HL-60 (cell line): ENCODE measurements at regions not wholly inside any gene's neighbourhood (a gene's known extent, or its start where the extent isn't known, plus 50 kb on each side); places are given as distances from the start of the nearest gene placed in this dataset.

Source experiments
- GABPA ChIP-seq: IDR thresholded peaks from 2 replicates; pipeline ENCODE4 v1.6.1; 2012; ENCODE audit warnings: low read depth
- POLR2AphosphoS5 ChIP-seq: IDR thresholded peaks from 2 replicates; pipeline ENCODE4 v1.6.1; 2012; ENCODE audit warnings: low read depth
- TF ChIP-seq, protein P1 (sequence below): IDR thresholded peaks from one replicate; pipeline ENCODE4 v1.5.1; 2011; ENCODE audit warnings: low read length, control low read depth, inconsistent platforms; ENCODE audit not compliant: insufficient read depth
- TF ChIP-seq, protein P2 (sequence below): IDR thresholded peaks from 2 replicates; pipeline ENCODE4 v1.6.1; 2012; ENCODE audit warnings: low read depth; ENCODE audit not compliant: insufficient replicate concordance

DNA sequence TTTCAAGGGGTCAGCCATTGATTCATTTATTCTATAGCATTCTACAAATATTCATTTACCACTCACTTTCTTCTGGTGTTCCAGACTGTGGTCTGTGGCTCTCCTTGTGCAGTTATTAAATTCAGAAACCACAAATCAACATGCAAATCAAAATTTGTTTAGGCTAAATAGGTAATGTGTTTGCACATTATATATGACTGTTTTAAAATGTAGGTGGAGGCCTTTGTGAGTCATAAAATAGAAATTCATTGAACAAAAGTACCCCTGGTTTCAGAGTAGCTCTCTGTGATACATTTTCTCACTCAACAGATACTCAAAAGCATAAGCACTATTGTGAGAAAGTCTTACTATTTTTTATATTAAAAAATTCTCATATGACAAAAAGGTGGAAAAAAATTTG is 385.5 kb upstream of the TSHZ2 start:
- TF ChIP-seq, protein P1, sequence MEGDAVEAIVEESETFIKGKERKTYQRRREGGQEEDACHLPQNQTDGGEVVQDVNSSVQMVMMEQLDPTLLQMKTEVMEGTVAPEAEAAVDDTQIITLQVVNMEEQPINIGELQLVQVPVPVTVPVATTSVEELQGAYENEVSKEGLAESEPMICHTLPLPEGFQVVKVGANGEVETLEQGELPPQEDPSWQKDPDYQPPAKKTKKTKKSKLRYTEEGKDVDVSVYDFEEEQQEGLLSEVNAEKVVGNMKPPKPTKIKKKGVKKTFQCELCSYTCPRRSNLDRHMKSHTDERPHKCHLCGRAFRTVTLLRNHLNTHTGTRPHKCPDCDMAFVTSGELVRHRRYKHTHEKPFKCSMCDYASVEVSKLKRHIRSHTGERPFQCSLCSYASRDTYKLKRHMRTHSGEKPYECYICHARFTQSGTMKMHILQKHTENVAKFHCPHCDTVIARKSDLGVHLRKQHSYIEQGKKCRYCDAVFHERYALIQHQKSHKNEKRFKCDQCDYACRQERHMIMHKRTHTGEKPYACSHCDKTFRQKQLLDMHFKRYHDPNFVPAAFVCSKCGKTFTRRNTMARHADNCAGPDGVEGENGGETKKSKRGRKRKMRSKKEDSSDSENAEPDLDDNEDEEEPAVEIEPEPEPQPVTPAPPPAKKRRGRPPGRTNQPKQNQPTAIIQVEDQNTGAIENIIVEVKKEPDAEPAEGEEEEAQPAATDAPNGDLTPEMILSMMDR: no peak
- TF ChIP-seq, protein P2, sequence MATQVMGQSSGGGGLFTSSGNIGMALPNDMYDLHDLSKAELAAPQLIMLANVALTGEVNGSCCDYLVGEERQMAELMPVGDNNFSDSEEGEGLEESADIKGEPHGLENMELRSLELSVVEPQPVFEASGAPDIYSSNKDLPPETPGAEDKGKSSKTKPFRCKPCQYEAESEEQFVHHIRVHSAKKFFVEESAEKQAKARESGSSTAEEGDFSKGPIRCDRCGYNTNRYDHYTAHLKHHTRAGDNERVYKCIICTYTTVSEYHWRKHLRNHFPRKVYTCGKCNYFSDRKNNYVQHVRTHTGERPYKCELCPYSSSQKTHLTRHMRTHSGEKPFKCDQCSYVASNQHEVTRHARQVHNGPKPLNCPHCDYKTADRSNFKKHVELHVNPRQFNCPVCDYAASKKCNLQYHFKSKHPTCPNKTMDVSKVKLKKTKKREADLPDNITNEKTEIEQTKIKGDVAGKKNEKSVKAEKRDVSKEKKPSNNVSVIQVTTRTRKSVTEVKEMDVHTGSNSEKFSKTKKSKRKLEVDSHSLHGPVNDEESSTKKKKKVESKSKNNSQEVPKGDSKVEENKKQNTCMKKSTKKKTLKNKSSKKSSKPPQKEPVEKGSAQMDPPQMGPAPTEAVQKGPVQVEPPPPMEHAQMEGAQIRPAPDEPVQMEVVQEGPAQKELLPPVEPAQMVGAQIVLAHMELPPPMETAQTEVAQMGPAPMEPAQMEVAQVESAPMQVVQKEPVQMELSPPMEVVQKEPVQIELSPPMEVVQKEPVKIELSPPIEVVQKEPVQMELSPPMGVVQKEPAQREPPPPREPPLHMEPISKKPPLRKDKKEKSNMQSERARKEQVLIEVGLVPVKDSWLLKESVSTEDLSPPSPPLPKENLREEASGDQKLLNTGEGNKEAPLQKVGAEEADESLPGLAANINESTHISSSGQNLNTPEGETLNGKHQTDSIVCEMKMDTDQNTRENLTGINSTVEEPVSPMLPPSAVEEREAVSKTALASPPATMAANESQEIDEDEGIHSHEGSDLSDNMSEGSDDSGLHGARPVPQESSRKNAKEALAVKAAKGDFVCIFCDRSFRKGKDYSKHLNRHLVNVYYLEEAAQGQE: no peak
- TF ChIP-seq GABPA (no peak), POLR2AphosphoS5 (no peak)
